GM19467 (cell line): ENCODE measurements at regions not wholly inside any gene's neighbourhood (a gene's known extent, or its start where the extent isn't known, plus 50 kb on each side); places are given as distances from the start of the nearest gene placed in this dataset.

Source experiments
- ATAC-seq: cut with Tn5 transposase; IDR thresholded peaks from one replicate; pipeline ENCODE4 v1.9.1; 2021; ENCODE audit warnings: mild to moderate bottlenecking, moderate library complexity; ENCODE audit not compliant: unreplicated experiment

DNA sequence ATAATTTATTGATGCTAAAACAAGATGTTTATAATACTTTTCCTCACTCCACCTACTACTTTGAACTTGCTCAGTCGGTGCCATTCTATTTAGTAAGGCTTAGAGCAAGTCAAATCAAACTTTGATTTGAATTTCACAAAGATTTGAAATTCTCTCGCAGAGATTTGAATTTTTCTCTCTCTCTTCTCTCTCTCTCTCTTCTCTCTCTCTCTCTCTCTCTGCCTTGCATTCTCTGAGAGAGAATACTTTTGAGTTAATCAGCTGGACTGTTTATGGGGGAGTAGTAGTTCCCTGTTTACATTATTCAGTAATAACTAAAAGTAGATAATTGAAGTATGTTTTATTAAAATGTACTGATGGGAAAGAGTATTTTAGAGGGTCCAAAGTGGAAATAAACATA lies 488.5 kb upstream of the ANKRD30A start:
- no peak for ATAC-seq

GRCh38 chr10:36636285-36636839 lies 489.0 kb upstream of the ANKRD30A start:
- ATAC-seq, result no peak

GRCh38 chr10:36634916-36635315 lies 490.5 kb upstream of the ANKRD30A start:
- ATAC-seq, result no peak

- no peak for ATAC-seq
Measured at GRCh38 chr10:36630267-36630666, 495.1 kb upstream of the ANKRD30A start.

- ATAC-seq, result no peak
Measured at GRCh38 chr10:36629476-36629875, 495.9 kb upstream of the ANKRD30A start.

- ATAC-seq, result no peak
Measured at GRCh38 chr10:36624551-36625100, 500.8 kb upstream of the ANKRD30A start.

DNA sequence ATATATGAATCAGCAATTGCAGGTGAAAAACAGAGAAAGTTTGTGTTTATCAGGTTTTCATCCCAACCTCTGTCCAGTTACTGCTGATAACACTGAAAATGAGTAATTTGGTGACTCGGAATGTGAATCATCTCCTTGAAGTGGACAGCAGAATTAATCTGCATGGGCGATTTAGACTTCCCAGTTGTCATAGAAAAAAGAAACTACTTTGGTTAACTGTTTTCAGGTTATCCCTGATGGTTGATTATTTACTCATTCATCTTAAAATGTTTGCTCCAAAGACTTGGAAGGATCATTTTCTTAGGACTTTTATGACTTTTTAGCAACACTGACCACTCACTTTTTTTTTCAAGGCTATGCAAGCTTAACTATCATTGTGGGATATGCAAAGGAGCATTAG lies 504.1 kb upstream of the ANKRD30A start:
- no peak for ATAC-seq

- ATAC-seq, result no peak
Measured at GRCh38 chr10:36612436-36612835, 513.0 kb upstream of the ANKRD30A start.

DNA sequence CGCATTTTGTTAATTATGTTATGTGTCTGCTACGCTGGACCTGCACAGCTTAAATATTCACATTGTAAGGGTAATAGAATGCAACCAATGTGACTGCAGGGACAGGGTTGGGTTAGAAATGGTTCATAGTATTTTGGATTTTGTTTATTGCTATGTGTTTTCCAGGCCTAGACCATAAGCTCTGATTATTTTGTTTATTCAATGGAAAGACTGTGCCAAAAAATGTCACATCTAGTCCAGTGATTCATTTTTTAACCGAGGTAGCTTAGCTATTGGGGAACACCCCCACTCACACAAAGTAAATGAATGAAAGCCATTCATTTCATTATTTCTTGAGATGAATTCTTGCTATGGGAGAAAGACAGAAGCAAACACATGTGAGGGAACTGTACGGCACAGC lies 516.5 kb upstream of the ANKRD30A start:
- no peak for ATAC-seq

DNA sequence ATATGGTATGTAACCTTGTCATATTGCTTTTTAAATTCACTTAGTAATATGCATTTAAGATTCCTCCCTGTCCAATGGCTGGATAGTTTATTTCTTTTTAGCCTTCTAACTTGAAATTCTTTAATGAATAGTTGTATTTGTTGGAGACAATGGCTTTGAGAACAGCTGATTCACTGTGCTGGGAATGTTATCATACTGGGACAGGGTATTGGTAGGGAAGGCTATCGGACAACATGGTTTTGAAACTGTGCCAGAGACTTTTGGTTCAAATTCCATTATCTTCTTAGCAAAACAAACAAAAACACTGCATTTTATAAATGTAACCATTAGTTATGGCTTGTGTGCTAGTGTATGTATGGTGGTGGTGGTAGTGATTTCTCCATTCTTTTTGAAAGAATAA lies 517.1 kb upstream of the ANKRD30A start:
- no peak for ATAC-seq

- ATAC-seq, result no peak
Measured at GRCh38 chr10:36606234-36606839, 519.1 kb upstream of the ANKRD30A start.

DNA sequence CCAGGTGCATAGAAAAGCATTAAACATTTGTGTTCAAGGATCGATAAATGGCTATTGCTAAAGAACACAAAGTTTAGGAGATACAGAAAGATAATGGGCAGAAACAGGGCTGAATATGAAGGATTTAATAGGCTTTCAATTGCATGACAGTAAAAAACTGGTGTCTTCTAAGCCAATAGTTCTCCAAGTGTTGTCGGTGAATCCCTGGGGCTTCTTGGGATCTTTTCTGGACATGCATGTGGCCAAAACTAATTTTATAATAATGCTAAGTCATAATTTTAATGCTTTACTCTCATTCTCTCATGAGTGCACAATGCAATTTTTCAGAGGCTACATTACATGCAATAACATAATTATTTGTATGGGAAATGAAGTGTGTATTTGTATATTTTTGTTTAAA lies 521.1 kb upstream of the ANKRD30A start:
- no peak for ATAC-seq

DNA sequence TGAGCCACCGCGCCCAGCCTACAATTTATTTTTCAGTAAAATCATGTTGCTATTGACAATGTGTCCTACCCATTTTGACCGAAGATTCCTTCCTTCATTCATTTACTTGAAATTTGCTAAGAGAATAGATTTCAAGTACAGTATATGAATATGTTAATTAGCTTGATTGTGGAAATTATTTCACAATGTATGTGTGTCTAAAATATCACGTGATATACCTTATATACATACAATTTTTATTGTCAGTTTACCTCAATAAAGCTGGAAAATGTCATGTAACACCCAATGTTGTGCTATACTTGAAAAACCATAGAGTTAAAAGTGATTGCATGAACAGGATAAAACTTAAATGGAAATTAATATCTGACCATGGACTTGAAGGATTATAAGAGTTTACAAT lies 521.7 kb upstream of the ANKRD30A start:
- no peak for ATAC-seq

- ATAC-seq, result no peak
Measured at GRCh38 chr10:36602374-36602773, 523.0 kb upstream of the ANKRD30A start.

DNA sequence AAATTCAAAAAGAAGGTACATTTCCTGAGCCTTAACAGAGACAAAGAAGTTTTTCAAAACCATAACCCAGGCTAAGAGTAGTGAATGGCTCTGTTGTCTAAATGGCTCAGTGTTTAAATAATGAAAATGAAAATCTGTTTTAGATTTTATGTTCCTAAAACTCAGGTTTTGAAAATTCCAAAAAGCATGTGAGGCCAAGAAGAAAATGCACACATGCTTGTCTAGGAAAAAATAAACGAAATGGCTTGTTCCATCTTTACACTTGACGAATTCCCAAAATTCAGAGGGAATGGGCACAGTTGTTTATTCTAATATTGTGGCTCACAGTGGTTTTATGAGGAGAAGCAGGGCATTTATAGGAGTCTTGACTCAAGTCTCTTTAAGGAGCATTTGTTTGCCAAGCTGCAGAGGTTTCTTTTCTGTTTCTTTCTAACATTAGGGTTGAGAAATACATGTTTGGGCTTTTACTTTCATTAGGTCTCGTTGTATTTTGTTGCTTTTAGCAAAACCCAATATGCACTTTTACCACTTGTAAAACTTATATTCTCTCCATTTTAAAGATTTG lies 527.6 kb upstream of the ANKRD30A start:
- no peak for ATAC-seq

- ATAC-seq, result no peak
Measured at GRCh38 chr10:36592964-36593363, 532.4 kb upstream of the ANKRD30A start.

GRCh38 chr10:36591436-36591835 lies 534.0 kb upstream of the ANKRD30A start:
- no peak for ATAC-seq

- no peak for ATAC-seq
Measured at GRCh38 chr10:36583690-36584089, 541.7 kb upstream of the ANKRD30A start.

- ATAC-seq, result no peak
Measured at GRCh38 chr10:36581237-36581636, 544.2 kb upstream of the ANKRD30A start.

- no peak for ATAC-seq
Measured at GRCh38 chr10:36578306-36578705, 547.1 kb upstream of the ANKRD30A start.

DNA sequence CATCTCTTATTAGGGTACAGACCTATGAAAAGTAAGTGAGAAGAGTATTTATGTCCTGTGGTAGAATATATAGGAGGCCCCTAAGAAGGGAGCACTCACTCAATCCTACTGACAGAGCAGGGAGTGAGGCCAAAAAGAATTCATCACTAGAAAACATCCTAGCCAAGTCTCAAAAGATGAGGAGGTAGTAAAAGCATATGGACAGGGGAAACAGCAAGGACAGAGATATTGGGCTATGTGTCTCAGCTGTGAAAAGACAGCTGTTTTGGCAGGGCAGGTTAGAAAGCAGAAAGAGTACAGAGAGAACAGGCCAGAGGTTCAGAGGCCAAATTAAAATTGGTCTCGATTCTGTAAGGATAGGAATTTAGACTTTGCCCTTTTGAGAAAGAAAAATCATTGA lies 548.3 kb upstream of the ANKRD30A start:
- no peak for ATAC-seq

DNA sequence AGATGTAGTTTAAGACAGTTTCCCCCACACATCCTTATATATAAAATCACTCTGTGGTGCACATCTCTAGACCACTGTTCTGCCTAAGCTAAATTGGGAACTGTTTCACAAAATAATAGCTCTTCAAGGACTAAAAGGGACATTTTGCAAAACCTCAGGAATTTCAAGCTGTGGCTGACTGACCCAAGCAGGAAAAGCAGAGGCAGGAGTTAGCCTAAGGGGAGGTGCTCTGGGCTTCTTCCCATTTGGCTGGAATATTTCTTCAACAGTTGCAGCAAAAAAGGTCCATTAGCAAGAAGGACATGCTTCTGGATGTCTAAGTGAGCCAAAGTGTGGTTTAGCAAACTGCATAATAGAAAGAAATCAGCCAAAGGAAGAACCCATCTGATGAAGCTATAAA lies 551.2 kb upstream of the ANKRD30A start:
- no peak for ATAC-seq

- ATAC-seq, result no peak
Measured at GRCh38 chr10:36573246-36573645, 552.2 kb upstream of the ANKRD30A start.
